ENCODE measurements at regions not wholly inside any gene's neighbourhood (a gene's known extent, or its start where the extent isn't known, plus 50 kb on each side); places are given as distances from the start of the nearest gene placed in this dataset.
A peak's percentile ranks its signal among the peaks of the same experiment; 100 is the strongest.

- DNase-seq: no peak
Observed at GRCh38 chr17:12296209-12296625, 275.5 kb downstream of the MAP2K4 start.

GRCh38 chr17:12301551-12301950 lies 280.9 kb downstream of the MAP2K4 start:
- no peak for DNase-seq

- no peak for DNase-seq
Observed at GRCh38 chr17:12302711-12303110, 282.0 kb downstream of the MAP2K4 start.

- no peak for DNase-seq
Observed at GRCh38 chr17:12310811-12311210, 290.1 kb downstream of the MAP2K4 start.

- no peak for DNase-seq
Observed at GRCh38 chr17:12312692-12313091, 292.0 kb downstream of the MAP2K4 start.

- DNase-seq: no peak
Observed at GRCh38 chr17:12313786-12314185, 293.1 kb downstream of the MAP2K4 start.

- no peak for DNase-seq
Observed at GRCh38 chr17:12316021-12316420, 295.3 kb downstream of the MAP2K4 start.

GRCh38 chr17:12318571-12319266 lies 298.0 kb downstream of the MAP2K4 start:
- no peak for DNase-seq

GRCh38 chr17:12320286-12320685 lies 299.6 kb downstream of the MAP2K4 start:
- no peak for DNase-seq

- DNase-seq: no peak
Observed at GRCh38 chr17:12328204-12328603, 307.5 kb downstream of the MAP2K4 start.

- DNase-seq: no peak
Observed at GRCh38 chr17:12330456-12330855, 309.8 kb downstream of the MAP2K4 start.

- no peak for DNase-seq
Observed at GRCh38 chr17:12341328-12341727, 320.7 kb downstream of the MAP2K4 start.

GRCh38 chr17:12342161-12342560 lies 321.5 kb downstream of the MAP2K4 start:
- no peak for DNase-seq

GRCh38 chr17:12342609-12343435 lies 322.1 kb downstream of the MAP2K4 start:
- DNase-seq: peak in 1 of 2 experiments; percentile 0

- DNase-seq: no peak
Observed at GRCh38 chr17:12348476-12348875, 317.2 kb upstream of the MYOCD start.

GRCh38 chr17:12349297-12349696 lies 316.4 kb upstream of the MYOCD start:
- DNase-seq: no peak

- no peak for DNase-seq
Observed at GRCh38 chr17:12352127-12352526, 313.6 kb upstream of the MYOCD start.

- no peak for DNase-seq
Observed at GRCh38 chr17:12357600-12357999, 308.1 kb upstream of the MYOCD start.

- DNase-seq: no peak
Observed at GRCh38 chr17:12358477-12358876, 307.2 kb upstream of the MYOCD start.

GRCh38 chr17:12362853-12363455 lies 302.7 kb upstream of the MYOCD start:
- DNase-seq: no peak

- DNase-seq: no peak
Observed at GRCh38 chr17:12365805-12366204, 299.9 kb upstream of the MYOCD start.

- no peak for DNase-seq
Observed at GRCh38 chr17:12369065-12369464, 296.6 kb upstream of the MYOCD start.

- no peak for DNase-seq
Observed at GRCh38 chr17:12376276-12376675, 289.4 kb upstream of the MYOCD start.

GRCh38 chr17:12386225-12386624 lies 279.5 kb upstream of the MYOCD start:
- DNase-seq: no peak
